GM12865 (cell line): ENCODE measurements at regions not wholly inside any gene's neighbourhood (a gene's known extent, or its start where the extent isn't known, plus 50 kb on each side); places are given as distances from the start of the nearest gene placed in this dataset.
"Not testable (repeated sequence)": the region's sequence is repeated elsewhere in the genome, so short reads cannot be mapped to it uniquely, and the experiment has no call there.

Source experiments
- DNase-seq: peaks from one replicate; pipeline ENCODE4 v3.0.0; 2010; ENCODE audit warnings: low read depth
- H3K4me3 ChIP-seq: 2 replicates; pipeline ENCODE4 v1.5.1; 2011; ENCODE audit warnings: mild to moderate bottlenecking, low read depth, low read length, control low read depth
- CTCF ChIP-seq: IDR thresholded peaks from 2 replicates; pipeline ENCODE4 v1.5.1; 2011; ENCODE audit warnings: low read length, control low read depth, low read depth, inconsistent platforms; ENCODE audit not compliant: insufficient read depth; ENCODE audit errors: missing control alignments

- TF ChIP-seq CTCF, result no peak
- no peak for DNase-seq
- H3K4me3 ChIP-seq, result no peak overlapping the region
Observed at GRCh38 chr17:71104225-71104624, 934.9 kb downstream of the KCNJ2 start.

GRCh38 chr17:71106056-71106455, 936.7 kb downstream of the KCNJ2 start:
- not testable (repeated sequence) for H3K4me3 ChIP-seq, DNase-seq

- H3K4me3 ChIP-seq, result no peak overlapping the region
- DNase-seq, result no peak
- TF ChIP-seq CTCF, result no peak
Observed at GRCh38 chr17:71107136-71107535, 937.8 kb downstream of the KCNJ2 start.

GRCh38 chr17:71109697-71110096, 940.4 kb downstream of the KCNJ2 start:
- TF ChIP-seq CTCF, result no peak
- H3K4me3 ChIP-seq, result no peak overlapping the region
- DNase-seq, result no peak

GRCh38 chr17:71110326-71110725, 941.0 kb downstream of the KCNJ2 start:
- no peak overlapping the region for H3K4me3 ChIP-seq
- no peak for TF ChIP-seq CTCF
- DNase-seq, result no peak

- no peak for TF ChIP-seq CTCF
- H3K4me3 ChIP-seq, result no peak overlapping the region
- DNase-seq, result no peak
Observed at GRCh38 chr17:71111460-71111859, 942.1 kb downstream of the KCNJ2 start.

GRCh38 chr17:71111934-71112333, 942.6 kb downstream of the KCNJ2 start:
- H3K4me3 ChIP-seq, result no peak overlapping the region
- no peak for DNase-seq
- TF ChIP-seq CTCF, result no peak

GRCh38 chr17:71113347-71113746, 944.0 kb downstream of the KCNJ2 start:
- H3K4me3 ChIP-seq, result no peak overlapping the region
- DNase-seq, result no peak
- TF ChIP-seq CTCF, result no peak
